ENCODE measurements at regions not wholly inside any gene's neighbourhood (a gene's known extent, or its start where the extent isn't known, plus 50 kb on each side); places are given as distances from the start of the nearest gene placed in this dataset.

GRCh38 chr6:19713984-19714383 is 123.2 kb upstream of the ID4 start (continued):
- TF ChIP-seq MAFK (IDR thresholded peaks at IDR 0.05; ENCODE audit: low read length), result peak; percentile 93
- TF ChIP-seq, protein P1, sequence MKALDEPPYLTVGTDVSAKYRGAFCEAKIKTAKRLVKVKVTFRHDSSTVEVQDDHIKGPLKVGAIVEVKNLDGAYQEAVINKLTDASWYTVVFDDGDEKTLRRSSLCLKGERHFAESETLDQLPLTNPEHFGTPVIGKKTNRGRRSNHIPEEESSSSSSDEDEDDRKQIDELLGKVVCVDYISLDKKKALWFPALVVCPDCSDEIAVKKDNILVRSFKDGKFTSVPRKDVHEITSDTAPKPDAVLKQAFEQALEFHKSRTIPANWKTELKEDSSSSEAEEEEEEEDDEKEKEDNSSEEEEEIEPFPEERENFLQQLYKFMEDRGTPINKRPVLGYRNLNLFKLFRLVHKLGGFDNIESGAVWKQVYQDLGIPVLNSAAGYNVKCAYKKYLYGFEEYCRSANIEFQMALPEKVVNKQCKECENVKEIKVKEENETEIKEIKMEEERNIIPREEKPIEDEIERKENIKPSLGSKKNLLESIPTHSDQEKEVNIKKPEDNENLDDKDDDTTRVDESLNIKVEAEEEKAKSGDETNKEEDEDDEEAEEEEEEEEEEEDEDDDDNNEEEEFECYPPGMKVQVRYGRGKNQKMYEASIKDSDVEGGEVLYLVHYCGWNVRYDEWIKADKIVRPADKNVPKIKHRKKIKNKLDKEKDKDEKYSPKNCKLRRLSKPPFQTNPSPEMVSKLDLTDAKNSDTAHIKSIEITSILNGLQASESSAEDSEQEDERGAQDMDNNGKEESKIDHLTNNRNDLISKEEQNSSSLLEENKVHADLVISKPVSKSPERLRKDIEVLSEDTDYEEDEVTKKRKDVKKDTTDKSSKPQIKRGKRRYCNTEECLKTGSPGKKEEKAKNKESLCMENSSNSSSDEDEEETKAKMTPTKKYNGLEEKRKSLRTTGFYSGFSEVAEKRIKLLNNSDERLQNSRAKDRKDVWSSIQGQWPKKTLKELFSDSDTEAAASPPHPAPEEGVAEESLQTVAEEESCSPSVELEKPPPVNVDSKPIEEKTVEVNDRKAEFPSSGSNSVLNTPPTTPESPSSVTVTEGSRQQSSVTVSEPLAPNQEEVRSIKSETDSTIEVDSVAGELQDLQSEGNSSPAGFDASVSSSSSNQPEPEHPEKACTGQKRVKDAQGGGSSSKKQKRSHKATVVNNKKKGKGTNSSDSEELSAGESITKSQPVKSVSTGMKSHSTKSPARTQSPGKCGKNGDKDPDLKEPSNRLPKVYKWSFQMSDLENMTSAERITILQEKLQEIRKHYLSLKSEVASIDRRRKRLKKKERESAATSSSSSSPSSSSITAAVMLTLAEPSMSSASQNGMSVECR (CRISPR knock-in tag; IDR thresholded peaks at IDR 0.05), result no peak
- TF ChIP-seq ZNF316 (IDR thresholded peaks at IDR 0.05), result peak; percentile 87
- no peak for TF ChIP-seq KDM5B (IDR thresholded peaks at IDR 0.05; ENCODE audit: insufficient replicate concordance, low read depth, low read length)
- peak; percentile 71 for TF ChIP-seq MAFG (tag; conservative IDR thresholded peaks at IDR 0.05)
- TF ChIP-seq E2F6 (IDR thresholded peaks at IDR 0.05; ENCODE audit: borderline replicate concordance in 1 of 2, extremely low read depth in 1 of 2, insufficient read depth in 1 of 2, insufficient read length in 1 of 2, low read depth in 1 of 2, low read length in 1 of 2, poor library complexity in 1 of 2, severe bottlenecking in 1 of 2), result no peak
- TF ChIP-seq FUS (optimal IDR thresholded peaks at IDR 0.05; ENCODE audit: low read depth, low read length), result no peak
- TF ChIP-seq NR2C1 (IDR thresholded peaks at IDR 0.05), result no peak
- TF ChIP-seq NR2C1 (tag; IDR thresholded peaks at IDR 0.05), result no peak
- no peak for TF ChIP-seq ZNF347 (CRISPR knock-in tag; IDR thresholded peaks at IDR 0.05; ENCODE audit: low read depth)
- TF ChIP-seq CBX2 (IDR thresholded peaks at IDR 0.05; ENCODE audit: insufficient read depth, low read length, poor library complexity, severe bottlenecking), result no peak
- TF ChIP-seq SRF (CRISPR knock-in tag; IDR thresholded peaks at IDR 0.05), result no peak
- TF ChIP-seq SUPT5H (IDR thresholded peaks at IDR 0.05), result no peak
- TF ChIP-seq, protein P2, sequence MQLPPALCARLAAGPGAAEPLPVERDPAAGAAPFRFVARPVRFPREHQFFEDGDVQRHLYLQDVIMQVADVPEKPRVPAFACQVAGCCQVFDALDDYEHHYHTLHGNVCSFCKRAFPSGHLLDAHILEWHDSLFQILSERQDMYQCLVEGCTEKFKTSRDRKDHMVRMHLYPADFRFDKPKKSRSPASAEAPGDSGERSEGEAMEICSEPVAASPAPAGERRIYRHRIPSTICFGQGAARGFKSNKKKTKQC (CRISPR knock-in tag; IDR thresholded peaks at IDR 0.05), result no peak
- no peak for TF ChIP-seq BMI1 (IDR thresholded peaks at IDR 0.05; ENCODE audit: low read length)
- TF ChIP-seq, protein P3, sequence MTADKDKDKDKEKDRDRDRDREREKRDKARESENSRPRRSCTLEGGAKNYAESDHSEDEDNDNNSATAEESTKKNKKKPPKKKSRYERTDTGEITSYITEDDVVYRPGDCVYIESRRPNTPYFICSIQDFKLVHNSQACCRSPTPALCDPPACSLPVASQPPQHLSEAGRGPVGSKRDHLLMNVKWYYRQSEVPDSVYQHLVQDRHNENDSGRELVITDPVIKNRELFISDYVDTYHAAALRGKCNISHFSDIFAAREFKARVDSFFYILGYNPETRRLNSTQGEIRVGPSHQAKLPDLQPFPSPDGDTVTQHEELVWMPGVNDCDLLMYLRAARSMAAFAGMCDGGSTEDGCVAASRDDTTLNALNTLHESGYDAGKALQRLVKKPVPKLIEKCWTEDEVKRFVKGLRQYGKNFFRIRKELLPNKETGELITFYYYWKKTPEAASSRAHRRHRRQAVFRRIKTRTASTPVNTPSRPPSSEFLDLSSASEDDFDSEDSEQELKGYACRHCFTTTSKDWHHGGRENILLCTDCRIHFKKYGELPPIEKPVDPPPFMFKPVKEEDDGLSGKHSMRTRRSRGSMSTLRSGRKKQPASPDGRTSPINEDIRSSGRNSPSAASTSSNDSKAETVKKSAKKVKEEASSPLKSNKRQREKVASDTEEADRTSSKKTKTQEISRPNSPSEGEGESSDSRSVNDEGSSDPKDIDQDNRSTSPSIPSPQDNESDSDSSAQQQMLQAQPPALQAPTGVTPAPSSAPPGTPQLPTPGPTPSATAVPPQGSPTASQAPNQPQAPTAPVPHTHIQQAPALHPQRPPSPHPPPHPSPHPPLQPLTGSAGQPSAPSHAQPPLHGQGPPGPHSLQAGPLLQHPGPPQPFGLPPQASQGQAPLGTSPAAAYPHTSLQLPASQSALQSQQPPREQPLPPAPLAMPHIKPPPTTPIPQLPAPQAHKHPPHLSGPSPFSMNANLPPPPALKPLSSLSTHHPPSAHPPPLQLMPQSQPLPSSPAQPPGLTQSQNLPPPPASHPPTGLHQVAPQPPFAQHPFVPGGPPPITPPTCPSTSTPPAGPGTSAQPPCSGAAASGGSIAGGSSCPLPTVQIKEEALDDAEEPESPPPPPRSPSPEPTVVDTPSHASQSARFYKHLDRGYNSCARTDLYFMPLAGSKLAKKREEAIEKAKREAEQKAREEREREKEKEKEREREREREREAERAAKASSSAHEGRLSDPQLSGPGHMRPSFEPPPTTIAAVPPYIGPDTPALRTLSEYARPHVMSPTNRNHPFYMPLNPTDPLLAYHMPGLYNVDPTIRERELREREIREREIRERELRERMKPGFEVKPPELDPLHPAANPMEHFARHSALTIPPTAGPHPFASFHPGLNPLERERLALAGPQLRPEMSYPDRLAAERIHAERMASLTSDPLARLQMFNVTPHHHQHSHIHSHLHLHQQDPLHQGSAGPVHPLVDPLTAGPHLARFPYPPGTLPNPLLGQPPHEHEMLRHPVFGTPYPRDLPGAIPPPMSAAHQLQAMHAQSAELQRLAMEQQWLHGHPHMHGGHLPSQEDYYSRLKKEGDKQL (CRISPR knock-in tag; IDR thresholded peaks at IDR 0.05; ENCODE audit: borderline replicate concordance), result no peak
- no peak for TF ChIP-seq NEUROD1 (IDR thresholded peaks at IDR 0.05; ENCODE audit: borderline replicate concordance, low read depth, low read length, partially characterized antibody)
- no peak for TF ChIP-seq GABPB2 (CRISPR knock-in tag; conservative IDR thresholded peaks at IDR 0.05)
